ENCODE measurements at regions not wholly inside any gene's neighbourhood (a gene's known extent, or its start where the extent isn't known, plus 50 kb on each side); places are given as distances from the start of the nearest gene placed in this dataset.
A peak's percentile ranks its signal among the peaks of the same experiment; 100 is the strongest.

- no peaks in the 10 kb centered on the region for H3K36me3 Mint-ChIP-seq (ENCODE audit: insufficient read depth, unreplicated experiment)
- no peak for DNase-seq (ENCODE audit: unreplicated experiment)
- ChIA-PET POLR2A (no interaction called here), CTCF (no interaction called here)
- no TSS peak for BruUV-seq (replicated peaks)
- no peak overlapping the region for H3K4me3 Mint-ChIP-seq (ENCODE audit: unreplicated experiment)
- intact Hi-C loops (cut with micrococcal nuclease) = no loop called here
- peaks cover 16% of the 10 kb centered on the region for H3K27me3 Mint-ChIP-seq (ENCODE audit: insufficient read depth, unreplicated experiment)
- H3K27ac Mint-ChIP-seq (ENCODE audit: low read depth, unreplicated experiment) = no peak overlapping the region
- no peaks in the 10 kb centered on the region for H3K4me1 Mint-ChIP-seq (ENCODE audit: insufficient read depth, unreplicated experiment)
- TF ChIP-seq CTCF (IDR thresholded peaks at IDR 0.05; ENCODE audit: unreplicated experiment) = no peak
- no peaks in the 10 kb centered on the region for H3K9me3 Mint-ChIP-seq (ENCODE audit: unreplicated experiment)
Observed at GRCh38 chrX:137233478-137233877, 199.7 kb upstream of the GPR101 start.

- CTCF ChIA-PET = no interaction called here
Observed at GRCh38 chrX:137227151-137227550, 193.4 kb upstream of the GPR101 start.

GRCh38 chrX:137215467-137215866, 181.7 kb upstream of the GPR101 start:
- intact Hi-C loops (cut with micrococcal nuclease) = no loop called here
- TF ChIP-seq CTCF (IDR thresholded peaks at IDR 0.05; ENCODE audit: unreplicated experiment) = no peak
- Mint-ChIP-seq H3K27me3 (ENCODE audit: insufficient read depth, unreplicated experiment) (no peaks in the 10 kb centered on the region), H3K9me3 (ENCODE audit: unreplicated experiment) (no peaks in the 10 kb centered on the region), H3K4me3 (ENCODE audit: unreplicated experiment) (no peak overlapping the region), H3K27ac (ENCODE audit: low read depth, unreplicated experiment) (no peak overlapping the region), H3K36me3 (ENCODE audit: insufficient read depth, unreplicated experiment) (no peaks in the 10 kb centered on the region), H3K4me1 (ENCODE audit: insufficient read depth, unreplicated experiment) (peaks cover 5% of the 10 kb centered on the region)
- no TSS peak for BruUV-seq (replicated peaks)
- CTCF ChIA-PET = no interaction called here
- POLR2A ChIA-PET = no interaction called here
- no peak for DNase-seq (ENCODE audit: unreplicated experiment)

More at GRCh38 chrX:137227151-137227550, 193.4 kb upstream of the GPR101 start:
- POLR2A ChIA-PET = no interaction called here
- H3K27me3 Mint-ChIP-seq (ENCODE audit: insufficient read depth, unreplicated experiment) = peaks cover 12% of the 10 kb centered on the region
- peak; percentile 9 for DNase-seq (ENCODE audit: unreplicated experiment)
- peaks cover 6% of the 10 kb centered on the region for H3K36me3 Mint-ChIP-seq (ENCODE audit: insufficient read depth, unreplicated experiment)
- intact Hi-C loops (cut with micrococcal nuclease) = no loop called here
- no peak overlapping the region for H3K27ac Mint-ChIP-seq (ENCODE audit: low read depth, unreplicated experiment)
- peaks cover 5% of the 10 kb centered on the region for H3K4me1 Mint-ChIP-seq (ENCODE audit: insufficient read depth, unreplicated experiment)
- BruUV-seq (replicated peaks) = no TSS peak
- H3K9me3 Mint-ChIP-seq (ENCODE audit: unreplicated experiment) = no peaks in the 10 kb centered on the region
- H3K4me3 Mint-ChIP-seq (ENCODE audit: unreplicated experiment) = no peak overlapping the region
- no peak for TF ChIP-seq CTCF (IDR thresholded peaks at IDR 0.05; ENCODE audit: unreplicated experiment)

- no TSS peak for BruUV-seq (replicated peaks)
- H3K27ac Mint-ChIP-seq (ENCODE audit: low read depth, unreplicated experiment) = peak overlapping the region; percentile 6
- DNase-seq (ENCODE audit: unreplicated experiment) = peak; percentile 63
- H3K4me1 Mint-ChIP-seq (ENCODE audit: insufficient read depth, unreplicated experiment) = peaks cover 5% of the 10 kb centered on the region
- intact Hi-C loops (cut with micrococcal nuclease) = no loop called here
- H3K27me3 Mint-ChIP-seq (ENCODE audit: insufficient read depth, unreplicated experiment) = no peaks in the 10 kb centered on the region
- no peaks in the 10 kb centered on the region for H3K36me3 Mint-ChIP-seq (ENCODE audit: insufficient read depth, unreplicated experiment)
- TF ChIP-seq CTCF (IDR thresholded peaks at IDR 0.05; ENCODE audit: unreplicated experiment) = no peak
- POLR2A ChIA-PET = no interaction called here
- no peak overlapping the region for H3K4me3 Mint-ChIP-seq (ENCODE audit: unreplicated experiment)
- H3K9me3 Mint-ChIP-seq (ENCODE audit: unreplicated experiment) = no peaks in the 10 kb centered on the region
- CTCF ChIA-PET = no interaction called here
Observed at GRCh38 chrX:137212078-137212632, 178.4 kb upstream of the GPR101 start.

All from MCF 10A (cell line).